Loucy (cell line): ENCODE measurements at regions not wholly inside any gene's neighbourhood (a gene's known extent, or its start where the extent isn't known, plus 50 kb on each side); places are given as distances from the start of the nearest gene placed in this dataset.

Experiments
- EZH2phosphoT487 ChIP-seq: fragments of 200-600 bp; IDR thresholded peaks from 2 replicates; pipeline ENCODE4 v1.6.1; 2018; ENCODE audit warnings: antibody characterized with exemption, mild to moderate bottlenecking, moderate library complexity, borderline replicate concordance
- TF ChIP-seq, protein P1 (sequence below): fragments of 200-600 bp; sonication (generic); conservative IDR thresholded peaks from 2 replicates; pipeline ENCODE4 v1.5.1; 2014; ENCODE audit warnings: mild to moderate bottlenecking, antibody characterized with exemption, low read length

DNA sequence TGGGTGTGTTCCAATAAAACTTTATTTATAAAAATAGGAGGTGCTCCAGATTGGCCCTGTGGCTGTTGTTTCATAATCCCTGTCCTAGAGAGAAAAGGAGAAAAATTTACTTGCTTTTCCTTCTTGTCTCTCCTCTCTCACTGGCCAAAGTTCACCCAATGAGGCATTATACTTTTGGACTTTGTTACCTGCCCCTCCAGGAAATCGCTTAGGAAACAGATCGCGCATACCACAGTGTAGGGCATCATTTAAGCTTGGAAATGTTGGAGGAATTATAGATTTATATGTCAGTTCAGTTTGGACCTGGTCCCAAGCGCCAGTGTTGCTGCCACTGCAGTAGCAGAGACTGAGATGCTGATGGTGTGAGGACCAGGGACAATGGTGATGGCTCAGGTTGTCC, 337.6 kb upstream of the NR3C2 start:
- no peak for TF ChIP-seq EZH2phosphoT487
- TF ChIP-seq, protein P1, sequence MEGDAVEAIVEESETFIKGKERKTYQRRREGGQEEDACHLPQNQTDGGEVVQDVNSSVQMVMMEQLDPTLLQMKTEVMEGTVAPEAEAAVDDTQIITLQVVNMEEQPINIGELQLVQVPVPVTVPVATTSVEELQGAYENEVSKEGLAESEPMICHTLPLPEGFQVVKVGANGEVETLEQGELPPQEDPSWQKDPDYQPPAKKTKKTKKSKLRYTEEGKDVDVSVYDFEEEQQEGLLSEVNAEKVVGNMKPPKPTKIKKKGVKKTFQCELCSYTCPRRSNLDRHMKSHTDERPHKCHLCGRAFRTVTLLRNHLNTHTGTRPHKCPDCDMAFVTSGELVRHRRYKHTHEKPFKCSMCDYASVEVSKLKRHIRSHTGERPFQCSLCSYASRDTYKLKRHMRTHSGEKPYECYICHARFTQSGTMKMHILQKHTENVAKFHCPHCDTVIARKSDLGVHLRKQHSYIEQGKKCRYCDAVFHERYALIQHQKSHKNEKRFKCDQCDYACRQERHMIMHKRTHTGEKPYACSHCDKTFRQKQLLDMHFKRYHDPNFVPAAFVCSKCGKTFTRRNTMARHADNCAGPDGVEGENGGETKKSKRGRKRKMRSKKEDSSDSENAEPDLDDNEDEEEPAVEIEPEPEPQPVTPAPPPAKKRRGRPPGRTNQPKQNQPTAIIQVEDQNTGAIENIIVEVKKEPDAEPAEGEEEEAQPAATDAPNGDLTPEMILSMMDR: no peak
